ENCODE measurements at regions not wholly inside any gene's neighbourhood (a gene's known extent, or its start where the extent isn't known, plus 50 kb on each side); places are given as distances from the start of the nearest gene placed in this dataset.

DNA sequence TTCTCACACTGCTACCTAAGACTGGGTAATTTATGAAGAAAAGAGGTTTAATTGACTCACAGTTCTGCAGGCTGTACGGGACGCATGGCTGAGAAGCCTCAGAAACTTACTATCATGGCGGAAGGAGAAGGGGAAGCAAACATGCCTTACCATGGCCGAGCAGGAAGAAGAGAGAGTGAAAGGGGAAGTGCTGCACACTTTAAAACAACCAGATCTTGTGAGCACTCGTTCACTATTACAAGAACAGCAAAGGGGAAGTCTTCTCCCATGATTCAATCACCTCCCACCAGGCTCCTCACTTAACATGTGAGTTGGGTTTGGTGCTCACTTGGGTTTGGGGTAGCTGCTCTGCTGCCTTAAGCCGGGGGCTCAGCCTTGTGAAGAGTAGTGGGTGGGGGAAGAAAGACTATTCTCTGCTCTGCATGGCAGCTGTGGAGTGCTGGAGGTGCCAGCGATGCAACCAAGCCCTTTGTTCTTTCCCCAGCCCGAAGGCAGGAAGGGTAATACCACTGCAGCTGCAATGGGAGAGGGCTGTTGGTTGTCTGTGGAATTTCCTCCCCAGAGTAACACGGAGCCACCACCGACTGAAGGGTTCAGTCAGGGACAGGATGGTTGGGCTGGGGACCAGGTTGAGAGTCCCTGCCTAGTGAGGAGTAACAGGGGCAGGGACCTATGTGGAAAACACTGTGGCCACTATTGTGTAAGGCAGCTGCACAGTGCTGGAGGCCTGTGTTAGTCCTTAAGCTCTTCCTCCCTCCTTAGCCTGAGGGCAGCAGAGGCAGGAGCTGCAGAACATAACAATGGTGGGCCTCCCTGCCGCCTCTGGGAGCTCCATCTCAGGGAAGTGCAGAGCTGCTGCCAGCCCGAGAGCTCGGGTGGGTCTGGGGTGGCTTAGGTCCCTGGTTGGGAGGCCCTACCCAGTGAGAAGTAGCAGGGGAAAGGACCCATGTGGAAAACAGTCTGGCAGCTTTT, 1262.5 kb downstream of the EFNB2 start:
- DNase-seq (ENCODE audit: low read depth, low spot score): no peak

DNA sequence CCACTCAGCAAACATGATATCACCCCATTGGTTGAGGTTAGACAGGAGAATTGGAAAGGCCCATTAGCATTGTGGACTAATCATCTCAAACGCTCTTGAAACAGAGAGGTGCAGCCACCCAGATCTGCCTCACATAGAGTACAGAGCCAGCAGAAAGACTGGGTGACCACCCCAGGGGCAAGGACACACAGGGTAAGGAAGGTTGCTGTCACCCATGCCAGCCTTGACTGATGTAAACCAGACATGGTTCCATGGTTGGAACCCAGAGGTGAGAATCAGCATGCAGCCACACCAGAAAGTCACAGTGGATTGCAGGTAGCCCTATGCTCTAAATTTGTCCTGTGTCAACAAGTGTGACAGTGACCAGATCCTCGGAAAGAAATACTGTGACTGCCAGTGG, 1268.8 kb downstream of the EFNB2 start:
- DNase-seq (ENCODE audit: low read depth, low spot score): no peak

DNA sequence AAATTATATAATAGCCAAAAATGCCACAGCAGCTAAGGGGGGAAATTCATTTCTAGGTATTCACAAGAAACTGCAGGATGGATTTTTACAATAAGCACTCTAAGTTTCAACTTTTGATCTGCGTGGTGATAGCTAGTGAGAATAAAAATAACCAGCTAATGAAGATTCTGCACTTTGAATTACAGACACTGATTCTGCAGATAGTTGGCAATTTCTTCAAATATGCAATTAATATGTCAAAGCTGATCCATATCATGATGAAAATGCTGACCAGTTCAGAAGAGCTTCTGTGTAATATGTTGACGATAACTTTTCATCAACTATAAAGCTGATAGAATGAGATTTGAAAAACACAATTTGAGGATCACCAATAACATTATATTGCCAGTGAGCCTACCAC, 1272.9 kb downstream of the EFNB2 start:
- DNase-seq (ENCODE audit: low read depth, low spot score): no peak

DNA sequence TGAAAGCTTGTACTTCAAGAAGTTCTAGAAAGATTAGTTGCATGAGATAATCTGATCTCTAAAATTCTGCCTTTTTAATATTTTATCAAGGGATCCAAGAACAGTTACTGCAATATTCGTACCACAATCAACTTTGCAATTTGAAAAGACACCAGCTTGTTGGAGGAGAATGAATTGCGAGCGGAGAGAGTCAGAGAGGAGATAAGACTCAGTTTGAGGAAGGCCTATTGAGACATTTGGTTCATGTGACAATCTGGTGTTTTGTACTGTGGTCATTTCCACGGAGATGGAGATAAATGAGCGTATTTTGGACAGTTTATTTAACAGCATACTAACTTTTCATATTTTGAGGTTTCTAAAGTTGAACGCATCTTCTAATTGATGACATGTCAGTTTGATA, 1276.0 kb downstream of the EFNB2 start:
- no peak for DNase-seq (ENCODE audit: low read depth, low spot score)

DNA sequence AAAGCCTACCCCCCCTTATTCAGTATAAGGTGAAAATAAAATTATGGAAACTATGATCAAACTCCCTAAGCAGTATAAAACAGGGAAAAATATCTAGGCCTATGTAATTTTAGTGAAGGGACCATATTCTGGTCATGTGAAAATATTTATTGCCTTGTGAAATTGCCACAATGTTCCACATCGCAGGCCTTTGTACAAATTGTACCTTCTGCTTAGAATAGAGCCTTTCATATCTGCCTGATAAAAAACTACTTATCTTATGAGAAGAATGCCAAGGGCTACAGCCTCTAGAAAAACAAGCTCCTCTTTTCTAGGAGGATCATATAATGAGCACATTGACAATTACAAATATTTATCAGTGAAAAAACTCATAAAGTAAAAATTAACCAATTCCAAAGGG, 1280.0 kb downstream of the EFNB2 start:
- DNase-seq (ENCODE audit: low read depth, low spot score): no peak

DNA sequence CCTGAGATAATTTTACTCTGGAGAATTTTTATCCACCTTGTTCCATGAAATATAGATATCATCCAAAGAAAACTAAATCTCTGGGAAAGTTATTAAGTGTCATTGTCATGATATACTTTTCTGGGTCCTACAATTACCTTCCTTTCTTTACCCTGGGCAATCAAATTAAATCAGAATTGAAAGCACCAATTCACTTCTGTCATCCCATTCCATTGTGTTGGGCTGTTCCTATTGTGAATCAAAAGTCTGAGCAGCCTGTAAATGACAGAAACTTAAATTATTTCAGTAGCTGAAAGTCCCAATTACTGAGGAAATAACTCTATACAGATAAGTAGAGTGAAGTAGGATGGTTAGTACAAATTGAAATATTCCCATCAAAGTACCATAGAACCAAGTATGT, 1284.2 kb downstream of the EFNB2 start:
- no peak for DNase-seq (ENCODE audit: low read depth, low spot score)

DNA sequence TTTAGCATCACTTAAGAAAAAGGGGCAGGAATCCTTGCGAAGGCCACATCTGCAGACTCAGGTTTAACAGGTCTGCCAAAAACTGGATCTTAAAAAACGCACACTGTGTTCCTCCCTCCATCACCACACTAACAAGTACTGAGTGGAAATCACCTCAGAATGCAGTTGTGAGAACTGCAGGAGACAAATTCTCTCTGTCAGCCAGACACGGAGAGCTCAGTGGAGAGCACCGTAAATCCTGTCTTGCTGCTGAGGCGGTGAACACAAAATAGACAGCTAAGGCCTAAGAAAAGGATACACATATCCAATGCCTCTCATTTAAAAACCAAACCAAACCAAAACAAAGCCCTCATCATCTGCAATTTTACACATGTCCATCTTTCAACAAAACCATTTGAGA, 1287.6 kb downstream of the EFNB2 start:
- DNase-seq (ENCODE audit: low read depth, low spot score): no peak

DNA sequence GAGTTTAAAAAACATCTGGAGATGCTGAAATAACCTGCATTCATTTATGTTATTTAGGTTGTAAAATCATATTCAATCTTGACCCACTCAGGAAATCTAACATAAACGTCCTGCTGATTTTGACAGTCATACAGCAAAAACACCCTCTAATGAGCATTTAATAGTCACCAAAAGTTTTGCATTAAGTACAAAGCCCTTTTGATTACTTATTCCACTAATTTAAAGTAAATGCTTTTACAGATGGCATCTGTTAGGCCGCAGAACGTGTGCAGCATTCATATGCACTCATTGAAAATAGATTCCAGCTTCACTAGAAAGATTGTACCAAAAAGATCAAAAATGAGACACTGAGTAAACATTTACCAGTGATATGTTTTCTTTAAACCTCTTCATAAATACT, 1295.1 kb downstream of the EFNB2 start:
- DNase-seq (ENCODE audit: low read depth, low spot score): no peak

DNA sequence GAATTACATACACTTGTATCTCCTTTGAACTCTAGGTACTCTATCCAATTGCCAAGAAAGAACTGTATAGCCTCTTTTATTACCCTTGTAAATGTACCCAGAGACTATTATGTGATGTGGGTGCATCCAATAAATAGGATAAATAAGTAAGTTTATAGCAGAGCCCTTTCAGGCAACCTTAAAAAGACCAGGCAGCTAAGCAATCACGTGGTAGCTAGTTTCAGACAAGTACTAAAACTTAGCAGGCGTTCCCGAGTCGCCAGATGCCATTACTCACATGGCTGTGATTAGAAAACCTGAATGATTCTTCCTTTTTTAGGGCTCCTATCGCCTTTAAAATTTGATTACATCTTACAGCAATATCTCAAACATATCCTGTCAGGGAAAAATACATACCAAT, 1303.0 kb downstream of the EFNB2 start:
- no peak for DNase-seq (ENCODE audit: low read depth, low spot score)

DNA sequence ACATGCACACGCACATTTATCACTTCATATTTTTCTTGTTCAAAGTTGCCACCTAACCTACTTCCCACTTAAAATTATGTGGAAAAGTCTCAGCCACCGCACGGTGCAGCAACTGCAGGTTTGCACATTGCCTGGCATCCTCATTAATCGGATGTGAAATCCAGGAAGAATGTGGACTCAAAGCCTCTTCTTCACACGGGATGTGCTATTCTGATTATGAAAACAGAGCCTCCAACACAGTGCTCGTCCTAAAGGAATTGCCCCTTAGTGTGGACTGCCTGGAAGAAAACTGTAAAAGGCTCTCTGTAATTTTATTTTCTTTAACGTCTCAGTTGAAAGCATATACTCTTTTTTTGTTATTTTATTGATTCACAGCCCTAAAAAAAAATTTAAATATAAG, 1303.5 kb downstream of the EFNB2 start:
- DNase-seq (ENCODE audit: low read depth, low spot score): no peak

DNA sequence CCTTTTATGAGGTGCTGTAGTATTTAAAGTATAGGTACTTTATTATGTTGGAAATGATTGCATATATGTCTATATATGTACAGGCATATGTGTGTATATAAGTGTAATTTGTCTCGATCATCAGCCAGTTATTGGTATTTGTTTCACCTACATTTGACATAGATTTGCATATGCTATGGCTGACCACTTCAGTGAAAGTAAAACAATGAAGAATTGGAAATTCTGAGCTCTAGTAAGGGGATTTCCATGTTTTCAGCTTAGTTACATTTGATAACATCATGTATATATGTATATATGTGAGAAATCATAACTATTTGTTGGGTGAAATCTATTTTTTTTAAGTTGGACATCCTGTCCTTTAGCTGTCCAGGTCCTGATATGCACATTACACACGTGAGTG, 1303.9 kb downstream of the EFNB2 start:
- no peak for DNase-seq (ENCODE audit: low read depth, low spot score)

DNA sequence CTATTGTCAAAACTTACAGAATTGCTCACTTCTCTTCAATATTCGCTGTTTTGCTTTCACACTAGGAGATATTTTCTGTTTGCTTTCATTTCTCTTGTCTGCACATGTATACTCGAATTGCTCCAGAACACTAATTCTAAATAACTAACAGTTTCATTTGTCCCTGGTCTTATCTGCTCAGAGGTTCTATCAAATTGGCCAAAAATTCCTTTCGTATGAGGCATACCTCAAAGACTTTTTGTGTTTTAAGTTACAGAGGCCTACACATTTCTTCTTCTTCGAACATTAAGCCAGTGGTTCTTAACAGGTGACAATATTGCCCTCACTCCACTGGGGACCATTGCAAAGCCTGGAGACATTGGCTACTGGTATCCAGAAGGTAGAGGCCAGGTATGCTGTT, 1314.6 kb downstream of the EFNB2 start:
- no peak for DNase-seq (ENCODE audit: low read depth, low spot score)

DNA sequence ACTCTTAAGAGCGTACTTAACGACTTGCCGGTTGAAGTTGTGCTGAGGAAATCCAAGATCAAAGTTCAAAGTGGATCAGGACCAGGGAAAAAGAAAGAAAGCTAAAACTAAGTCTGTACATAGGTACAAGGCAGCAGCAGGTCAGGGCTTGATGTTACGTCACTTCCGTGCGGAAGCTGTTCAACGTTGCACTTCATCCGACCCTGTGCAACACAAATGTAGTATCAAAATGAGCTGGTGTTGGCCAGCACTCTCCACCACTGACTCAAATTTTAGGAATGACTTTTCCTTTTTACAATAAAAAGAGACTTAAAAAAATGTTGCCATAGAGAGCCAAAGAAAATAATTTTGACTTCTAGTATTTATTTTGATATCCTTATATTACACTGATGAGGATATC, 1315.4 kb downstream of the EFNB2 start:
- no peak for DNase-seq (ENCODE audit: low read depth, low spot score)

DNA sequence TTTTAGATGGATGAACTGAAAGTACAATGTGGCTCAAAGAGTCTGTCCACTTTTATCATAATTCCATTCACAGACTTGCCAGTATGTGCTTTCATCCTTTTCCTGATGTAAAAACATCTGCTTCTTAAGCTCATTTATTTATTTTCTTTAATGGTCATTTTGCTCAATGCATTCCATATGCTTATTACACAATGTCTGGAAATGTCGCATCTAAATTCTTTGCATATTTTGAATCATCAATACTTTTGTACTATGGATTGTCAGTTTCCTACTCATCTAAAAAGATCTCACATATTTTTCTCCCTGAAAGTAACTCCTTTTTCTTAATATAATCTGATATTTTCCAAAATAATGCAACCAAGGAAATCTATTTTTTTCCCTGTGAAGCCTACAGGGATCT, 1315.8 kb downstream of the EFNB2 start:
- no peak for DNase-seq (ENCODE audit: low read depth, low spot score)

DNA sequence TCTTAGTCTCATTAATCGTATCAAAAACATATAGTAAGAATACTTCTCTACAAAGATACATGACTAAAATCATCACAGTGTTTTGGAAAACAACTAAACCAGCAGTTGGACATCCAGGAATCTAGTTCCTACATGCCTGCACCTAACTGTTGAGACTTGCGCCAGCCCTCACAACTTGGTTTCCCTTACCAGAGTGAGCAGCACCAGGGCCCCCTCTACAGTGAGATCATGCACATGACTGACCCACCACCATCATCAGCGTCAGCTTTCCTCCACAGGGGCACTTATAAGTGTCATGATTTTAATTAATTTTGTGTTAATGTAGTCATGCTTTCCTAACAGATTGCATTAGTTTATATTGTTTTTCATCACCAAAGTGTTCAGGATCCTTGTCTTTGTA, 1322.0 kb downstream of the EFNB2 start:
- DNase-seq (ENCODE audit: low read depth, low spot score): no peak

DNA sequence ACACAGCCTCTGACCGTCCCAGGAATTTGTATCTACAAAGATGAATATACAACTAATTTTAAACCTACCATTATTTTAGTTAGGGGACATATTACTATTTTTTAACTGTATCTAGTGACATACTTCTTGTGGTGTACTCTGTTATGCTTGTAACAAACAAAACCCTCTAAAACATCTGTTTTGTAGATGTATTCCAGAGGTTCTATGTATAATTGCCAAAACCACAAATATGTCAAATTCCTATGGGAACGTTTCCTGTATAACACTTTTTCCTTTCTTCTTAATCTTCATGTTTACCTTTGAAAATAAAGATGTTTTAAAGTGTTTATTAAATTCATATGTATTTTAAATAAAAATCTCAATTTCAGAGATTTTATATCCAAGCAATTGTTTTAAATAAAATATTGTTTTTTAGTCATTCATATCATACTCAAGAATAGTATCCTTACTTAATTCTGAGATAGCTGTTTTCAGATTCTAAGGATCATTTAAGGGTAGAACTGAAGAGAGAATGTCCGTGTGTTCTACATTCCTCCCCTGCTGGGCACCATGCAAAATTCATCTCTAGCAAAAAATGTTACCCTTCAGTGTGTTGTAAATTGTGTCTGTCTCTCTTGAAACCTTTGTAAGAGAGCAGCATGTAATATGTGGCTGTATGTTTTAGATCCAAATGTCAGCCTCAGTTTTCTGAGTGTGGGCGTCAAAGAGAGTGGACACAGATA, 1327.7 kb downstream of the EFNB2 start:
- DNase-seq (ENCODE audit: low read depth, low spot score): no peak

DNA sequence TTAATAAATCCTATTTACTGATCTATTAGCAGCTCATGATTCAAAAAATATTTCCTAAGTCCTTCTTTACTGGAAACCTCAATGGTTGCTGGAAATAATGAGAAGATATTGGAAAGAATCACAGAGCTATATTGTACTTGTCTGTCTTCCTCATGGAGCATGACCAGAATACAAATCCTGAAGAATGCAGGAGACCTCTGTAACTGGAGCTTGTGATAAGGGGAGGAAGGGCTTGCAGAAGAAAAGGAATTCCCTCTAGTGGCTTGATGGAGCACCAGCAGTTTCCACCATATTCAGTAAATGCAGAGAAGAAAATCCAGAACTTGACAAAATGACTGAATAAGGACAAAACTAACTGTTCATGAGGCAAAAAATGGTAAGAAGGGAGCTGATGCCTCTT, 1333.1 kb downstream of the EFNB2 start:
- peak; percentile 11 for DNase-seq (ENCODE audit: low read depth, low spot score)

DNA sequence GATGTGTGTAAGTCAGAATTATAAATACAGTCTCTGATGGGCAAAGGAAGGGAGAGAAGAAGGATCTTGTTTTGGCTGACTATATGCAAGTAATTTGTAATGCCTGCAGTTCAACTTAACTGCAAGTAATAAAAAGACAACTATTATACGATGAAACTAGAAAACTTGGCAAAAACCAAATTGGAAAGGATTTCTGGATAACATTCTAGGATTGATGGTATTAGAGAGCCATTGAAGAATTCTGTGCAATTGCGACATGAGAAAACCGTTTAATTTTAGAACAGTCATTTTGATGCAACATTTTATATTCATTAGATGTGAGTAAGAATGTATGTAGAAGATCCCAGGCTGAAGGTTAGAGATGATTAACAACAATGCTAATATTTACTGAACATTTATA, 1334.1 kb downstream of the EFNB2 start:
- no peak for DNase-seq (ENCODE audit: low read depth, low spot score)

DNA sequence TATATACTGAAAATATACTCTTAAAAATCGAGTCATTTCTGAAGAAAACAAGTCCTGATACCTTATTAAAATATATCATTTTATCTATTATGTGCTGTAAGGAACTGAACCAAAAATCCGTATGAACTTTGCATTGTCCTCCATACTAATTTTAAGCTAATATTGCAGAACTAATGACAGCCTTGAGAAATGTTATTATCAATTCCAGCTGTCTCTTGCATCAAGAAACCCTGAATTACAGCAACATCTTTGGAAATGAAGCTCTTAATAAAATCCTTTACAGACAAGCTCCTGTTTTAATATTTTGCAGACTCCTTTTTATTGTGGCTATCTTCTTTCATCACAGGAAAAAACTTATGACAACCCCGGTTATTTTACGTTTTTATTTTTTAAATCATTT, 1335.3 kb downstream of the EFNB2 start:
- no peak for DNase-seq (ENCODE audit: low read depth, low spot score)

DNA sequence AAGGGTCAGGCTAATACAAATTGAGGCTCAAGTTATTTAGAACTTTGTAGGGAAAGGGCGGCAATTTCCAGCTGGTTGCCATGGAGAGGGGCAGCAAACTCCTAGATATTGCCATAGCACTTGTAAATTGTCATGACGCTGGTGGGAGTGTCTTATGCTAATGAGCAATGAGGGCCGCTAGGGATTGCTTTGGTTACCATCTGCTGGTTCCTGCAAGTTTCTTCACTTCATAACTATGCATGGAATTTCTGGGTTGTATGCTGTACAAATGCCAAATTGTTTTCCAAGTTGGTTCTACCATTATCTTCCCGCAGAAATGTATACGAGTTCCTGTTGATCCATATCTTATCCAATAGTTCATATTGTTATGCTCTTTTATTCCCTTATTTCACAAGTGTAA, 1339.4 kb downstream of the EFNB2 start:
- peak; percentile 69 for DNase-seq (ENCODE audit: low read depth, low spot score)

DNA sequence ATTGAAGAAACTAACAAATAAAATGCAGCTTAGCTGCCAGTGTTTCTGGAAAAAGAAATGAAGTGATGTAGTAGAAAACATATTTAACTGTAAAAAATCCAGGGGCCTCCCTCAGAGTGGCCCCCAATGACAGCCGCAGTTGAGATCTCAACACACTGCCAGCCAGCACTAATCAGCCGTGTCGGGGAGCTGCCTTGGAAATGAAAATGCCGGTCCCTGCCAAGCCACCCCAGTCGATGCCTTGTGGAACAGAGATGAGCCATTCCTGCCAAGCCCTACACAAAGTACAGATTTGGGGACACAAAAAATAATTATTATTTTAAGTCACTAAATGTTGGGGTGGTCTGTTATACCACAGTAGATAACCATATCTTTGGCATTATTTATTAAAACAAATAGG, 1342.4 kb downstream of the EFNB2 start:
- no peak for DNase-seq (ENCODE audit: low read depth, low spot score)

DNA sequence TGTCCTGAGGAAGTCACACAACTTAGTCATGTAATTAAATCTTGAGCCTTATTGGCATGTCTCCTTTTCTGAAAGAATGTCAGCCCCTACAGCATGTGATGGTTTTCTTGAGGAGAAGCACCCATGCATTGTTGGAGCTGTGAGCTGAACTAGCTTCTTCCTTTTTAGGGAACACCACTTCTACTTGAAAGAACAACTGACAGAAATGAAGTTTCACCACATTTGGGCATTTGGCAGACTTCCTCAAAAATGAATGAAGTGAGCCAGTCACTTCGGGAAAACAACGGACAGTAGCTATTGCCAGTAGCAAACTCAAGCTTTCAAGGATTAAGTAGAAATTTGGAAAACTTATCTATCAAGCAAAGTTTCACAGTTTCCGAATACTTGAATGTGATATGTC, 1351.3 kb downstream of the EFNB2 start:
- no peak for DNase-seq (ENCODE audit: low read depth, low spot score)

Data from pulmonary artery endothelial cell (primary cell).